ENCODE measurements at regions not wholly inside any gene's neighbourhood (a gene's known extent, or its start where the extent isn't known, plus 50 kb on each side); places are given as distances from the start of the nearest gene placed in this dataset. TPM values are rescaled to one million over a fixed set of nuclear protein-coding genes. Genes with fewer than 3 reads are reported as not detected.
"Not testable (repeated sequence)": the region's sequence is repeated elsewhere in the genome, so short reads cannot be mapped to it uniquely, and the experiment has no call there.

GRCh38 chr15:79769933-79770759, 126.7 kb downstream of the MTHFS start:
- no peak for DNase-seq

- no peak for DNase-seq
Measured at GRCh38 chr15:79773128-79773527, 123.7 kb downstream of the MTHFS start.

GRCh38 chr15:79775821-79776220, 121.0 kb downstream of the MTHFS start:
- DNase-seq = no peak

GRCh38 chr15:79777916-79778315, 118.9 kb downstream of the MTHFS start:
- DNase-seq = no peak

- DNase-seq = no peak
Measured at GRCh38 chr15:79778378-79778990, 118.3 kb downstream of the MTHFS start.

- no peak for DNase-seq
Measured at GRCh38 chr15:79779746-79780145, 117.1 kb downstream of the MTHFS start.

- not testable (repeated sequence) for DNase-seq
Measured at GRCh38 chr15:79782307-79782706, 114.5 kb downstream of the MTHFS start.

Small RNA genes in the stretch of these regions (small RNA-seq; reads per million reads assigned to genes)
- gene AC026826.2 (ENCODE audit: low replicate concordance) = not detected
- gene AC026826.3 (ENCODE audit: low replicate concordance) = not detected

All from skin of body (tissue), 2 donors.